HG03095 (cell line): ENCODE measurements at regions not wholly inside any gene's neighbourhood (a gene's known extent, or its start where the extent isn't known, plus 50 kb on each side); places are given as distances from the start of the nearest gene placed in this dataset.
"Not testable (repeated sequence)": the region's sequence is repeated elsewhere in the genome, so short reads cannot be mapped to it uniquely, and the experiment has no call there.

Experiments used
- ATAC-seq: cut with Tn5 transposase; IDR thresholded peaks from one replicate; pipeline ENCODE4 v1.9.1; 2021; ENCODE audit warnings: moderate library complexity; ENCODE audit not compliant: unreplicated experiment

- ATAC-seq, result no peak
Observed at GRCh38 chr5:102663749-102664530, 91.2 kb upstream of the PAM start.

- no peak for ATAC-seq
Observed at GRCh38 chr5:102664616-102665335, 90.3 kb upstream of the PAM start.

- ATAC-seq, result no peak
Observed at GRCh38 chr5:102666164-102666946, 88.8 kb upstream of the PAM start.

GRCh38 chr5:102668220-102668932, 86.7 kb upstream of the PAM start:
- no peak for ATAC-seq

- no peak for ATAC-seq
Observed at GRCh38 chr5:102670224-102670836, 84.8 kb upstream of the PAM start.

GRCh38 chr5:102671033-102671734, 83.9 kb upstream of the PAM start:
- not testable (repeated sequence) for ATAC-seq

GRCh38 chr5:102678267-102679058, 76.6 kb upstream of the PAM start:
- ATAC-seq, result no peak

GRCh38 chr5:102681403-102681983, 73.6 kb upstream of the PAM start:
- peak; percentile 96 for ATAC-seq

GRCh38 chr5:102682101-102682647, 72.9 kb upstream of the PAM start:
- ATAC-seq, result no peak

GRCh38 chr5:102688076-102688475, 67.0 kb upstream of the PAM start:
- not testable (repeated sequence) for ATAC-seq

- ATAC-seq, result not testable (repeated sequence)
Observed at GRCh38 chr5:102688581-102689342, 66.3 kb upstream of the PAM start.

GRCh38 chr5:102690910-102691309, 64.2 kb upstream of the PAM start:
- no peak for ATAC-seq

- ATAC-seq, result no peak
Observed at GRCh38 chr5:102691434-102691833, 63.7 kb upstream of the PAM start.

GRCh38 chr5:102700120-102700831, 54.8 kb upstream of the PAM start:
- no peak for ATAC-seq

GRCh38 chr5:102700916-102701315, 54.2 kb upstream of the PAM start:
- ATAC-seq, result no peak

- ATAC-seq, result no peak
Observed at GRCh38 chr5:102701748-102702147, 53.4 kb upstream of the PAM start.
